ENCODE measurements at regions not wholly inside any gene's neighbourhood (a gene's known extent, or its start where the extent isn't known, plus 50 kb on each side); places are given as distances from the start of the nearest gene placed in this dataset.

DNA sequence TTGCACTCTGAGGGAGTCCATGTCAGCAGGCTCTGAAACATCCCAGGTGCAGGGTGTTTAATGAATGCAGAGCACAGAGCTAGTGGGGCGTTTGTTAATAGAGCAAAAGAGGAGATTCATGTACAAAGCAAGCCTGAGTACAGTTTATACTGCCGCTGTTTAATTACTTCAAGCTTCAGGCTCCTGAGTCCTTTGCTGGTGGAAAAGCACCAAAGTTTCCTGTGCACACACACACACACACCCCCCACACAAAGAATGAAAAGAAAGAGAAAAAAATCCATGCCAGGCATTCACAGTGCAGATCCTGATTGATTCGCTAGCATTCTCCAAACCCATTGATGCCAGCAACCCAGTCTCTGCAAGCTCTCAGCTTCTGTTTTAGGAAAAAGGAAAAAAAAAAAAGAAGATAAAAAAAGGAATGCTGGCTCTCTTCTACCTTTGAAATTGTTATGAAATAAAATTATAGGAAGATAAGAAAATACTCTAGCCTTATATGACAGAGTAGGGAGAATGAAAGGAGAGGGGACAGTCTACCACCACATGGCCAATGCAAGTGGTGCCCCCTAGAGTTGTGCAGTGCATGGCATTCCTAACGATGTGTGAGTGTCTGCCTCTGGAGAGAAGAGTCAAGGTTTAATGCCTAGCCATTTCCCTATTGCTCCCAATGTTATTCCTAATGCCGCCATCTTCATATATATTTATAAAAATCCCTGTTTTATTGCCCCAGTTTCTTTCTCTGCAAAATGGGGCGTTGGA, 216.5 kb downstream of the TMEM114 start:
- no peak for DNase-seq

DNA sequence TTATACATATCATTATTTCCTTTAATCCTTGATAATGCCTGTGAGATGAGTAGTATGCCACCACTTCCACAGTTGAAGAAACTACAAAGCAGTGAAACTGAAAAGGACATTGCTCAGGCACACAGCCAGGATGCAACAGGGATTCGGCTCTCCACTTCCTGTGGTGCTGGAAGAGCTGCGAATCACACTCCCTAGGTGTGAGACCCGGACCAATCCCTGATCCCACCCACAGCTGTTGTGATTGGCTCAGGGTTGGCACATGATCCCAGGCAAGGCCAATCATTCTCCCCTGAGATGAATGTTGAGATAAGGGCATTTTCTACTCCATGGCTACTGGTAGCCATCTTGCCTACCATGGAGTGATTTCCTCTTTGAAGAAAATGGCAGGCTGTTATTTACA, 218.2 kb downstream of the TMEM114 start:
- DNase-seq = no peak

DNA sequence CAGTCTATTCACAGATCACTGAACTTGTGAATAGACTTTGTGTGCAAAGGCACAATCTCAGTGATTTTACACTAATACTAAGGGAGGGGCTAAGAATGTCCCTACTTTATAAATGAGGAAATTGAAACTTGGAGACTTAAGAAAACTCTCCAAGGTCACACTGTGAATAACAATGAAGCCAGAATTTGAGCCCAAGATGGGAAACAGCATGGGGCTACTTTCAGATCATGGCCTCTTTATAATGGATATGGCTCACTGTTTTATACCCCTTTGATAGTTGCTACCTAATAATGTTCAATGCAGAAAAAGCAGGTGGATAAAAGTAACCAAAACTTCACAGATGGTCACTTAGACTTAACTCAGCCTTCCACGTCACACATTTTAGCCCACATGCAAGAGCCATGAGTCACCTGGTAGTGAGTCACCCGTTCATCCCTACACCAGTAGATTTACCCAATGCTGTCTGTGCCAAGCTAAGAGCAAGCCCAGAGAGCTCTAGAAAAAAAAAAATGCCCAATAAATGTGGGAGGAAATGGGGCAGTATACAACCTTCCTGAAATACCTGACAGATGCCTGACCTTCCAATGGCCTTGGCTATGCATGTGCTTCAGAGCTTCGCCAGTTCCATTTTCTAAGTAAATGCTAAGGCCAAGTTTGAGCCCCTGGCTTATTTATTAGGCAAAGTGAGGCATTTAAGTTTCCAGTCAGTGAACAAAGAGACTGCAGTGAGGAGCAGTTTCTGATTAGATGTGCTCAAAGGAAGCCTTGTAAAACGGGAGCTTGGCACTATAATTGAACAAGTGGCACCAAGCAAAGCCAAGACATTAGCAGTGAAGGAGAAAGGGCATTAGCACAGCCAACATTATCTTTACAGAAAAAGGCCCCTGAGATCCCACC, 219.7 kb downstream of the TMEM114 start:
- DNase-seq = no peak

DNA sequence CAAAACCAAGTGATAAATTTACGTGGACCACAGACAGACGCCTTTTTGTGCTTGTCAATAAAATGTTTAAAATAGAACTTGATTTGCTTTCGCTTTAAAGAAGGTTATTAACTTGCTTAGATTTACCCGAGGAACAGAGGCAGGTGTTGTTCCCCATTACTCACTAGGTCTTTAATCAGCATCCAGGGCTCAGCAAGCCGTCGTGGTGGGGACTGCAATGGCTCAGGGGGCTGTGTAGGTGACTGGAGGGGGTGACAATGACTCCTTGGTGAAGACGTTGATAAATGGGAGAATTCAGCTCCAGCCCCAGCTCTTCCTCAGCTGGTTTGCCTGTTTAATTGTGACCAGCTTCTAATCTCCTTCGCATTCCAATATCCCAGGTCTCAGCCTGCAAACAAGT, 231.4 kb downstream of the TMEM114 start:
- DNase-seq = no peak

DNA sequence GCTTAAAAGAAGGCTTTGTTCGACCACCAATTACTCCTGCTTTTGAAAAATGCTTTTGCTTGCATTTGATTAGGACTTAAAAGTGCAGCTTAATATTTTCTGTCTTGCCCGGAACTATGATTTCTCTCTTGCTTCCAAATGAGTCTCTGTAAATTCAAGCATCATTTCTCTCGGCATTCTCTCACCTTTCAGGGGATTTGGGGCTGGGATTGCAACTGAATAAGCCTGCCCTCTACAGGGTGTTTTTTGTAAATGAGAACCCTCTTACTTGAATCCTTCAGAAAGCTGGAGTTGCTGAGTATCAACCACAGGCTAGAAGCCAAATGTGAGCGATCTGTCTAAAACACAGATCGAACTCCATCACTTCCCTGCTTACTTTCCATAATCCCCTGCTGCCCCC, 234.6 kb downstream of the TMEM114 start:
- DNase-seq = no peak

DNA sequence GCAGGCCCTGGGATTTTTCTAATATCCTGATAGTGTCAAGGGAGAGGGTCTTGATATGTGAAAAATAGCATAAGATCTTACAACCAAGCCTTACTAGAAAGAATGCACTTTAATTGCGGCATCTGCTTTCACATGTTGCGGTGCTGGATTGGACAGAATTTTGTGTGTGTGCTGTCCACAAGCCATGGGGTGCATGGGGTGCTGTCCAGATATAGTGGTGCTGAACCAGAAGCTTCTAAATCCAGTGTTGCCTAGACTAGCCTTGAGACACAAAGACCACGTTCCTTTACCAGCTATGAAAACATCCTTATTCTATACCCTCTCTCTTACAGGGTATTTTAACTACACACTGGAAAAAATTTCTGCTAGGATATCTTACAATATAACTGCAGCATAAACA, 244.0 kb downstream of the TMEM114 start:
- no peak for DNase-seq

DNA sequence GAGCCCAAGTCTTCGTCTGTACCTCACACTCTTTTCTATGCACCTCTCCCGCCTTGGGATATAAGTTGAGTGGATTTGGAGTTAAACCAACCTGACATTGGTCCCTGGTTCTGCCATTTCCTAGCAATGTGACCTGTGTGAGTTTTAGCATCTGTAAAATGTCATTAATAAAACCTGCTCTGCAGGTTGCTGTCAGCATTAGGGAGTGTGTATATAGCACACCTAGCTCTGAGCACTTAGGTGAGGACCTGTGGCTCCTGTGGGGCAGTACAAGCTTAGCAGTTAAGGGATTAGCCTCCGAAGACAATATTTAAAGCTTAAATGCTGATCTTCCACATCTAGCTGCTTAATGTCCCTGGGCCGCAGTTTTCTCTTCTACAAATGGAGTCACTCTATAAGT, 248.0 kb downstream of the TMEM114 start:
- DNase-seq = no peak

DNA sequence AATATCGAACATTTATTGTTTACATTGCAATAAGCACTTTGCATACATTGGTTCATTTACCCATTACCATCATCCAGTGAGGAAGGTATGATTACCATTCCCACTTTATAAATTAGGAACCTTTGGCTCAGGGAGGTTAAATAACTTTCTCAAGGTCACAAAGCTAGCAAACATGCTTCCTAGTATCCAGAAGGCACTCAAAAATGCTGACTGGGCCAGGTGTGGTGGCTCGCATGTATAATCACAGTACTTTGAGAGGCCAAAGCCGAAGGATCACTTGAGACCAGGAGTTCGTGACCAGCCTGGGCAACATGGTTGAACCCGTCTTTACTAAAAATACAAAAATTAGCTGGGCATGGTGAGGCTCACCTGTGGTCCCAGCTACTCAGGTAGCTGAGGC, 259.6 kb downstream of the TMEM114 start:
- DNase-seq = no peak

DNA sequence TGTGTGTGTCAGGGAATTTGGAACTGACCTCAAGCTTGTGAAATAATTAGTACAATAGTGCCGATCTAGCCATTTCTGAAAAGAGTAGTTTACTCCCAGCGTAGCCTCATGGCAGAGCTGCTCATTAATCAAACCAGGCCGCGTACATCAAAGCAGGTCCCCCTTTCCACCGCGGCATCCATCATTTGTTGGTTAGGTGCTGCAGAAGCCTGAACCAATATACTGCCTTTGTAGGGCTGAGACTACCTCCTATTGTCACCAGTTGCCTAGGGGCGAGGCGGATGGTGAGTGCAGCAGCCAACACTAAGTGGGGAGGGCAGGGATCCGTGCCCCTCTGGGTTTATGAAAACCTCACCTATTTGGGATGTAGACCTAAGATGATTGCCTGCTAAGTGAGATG, 264.1 kb downstream of the TMEM114 start:
- DNase-seq = no peak

DNA sequence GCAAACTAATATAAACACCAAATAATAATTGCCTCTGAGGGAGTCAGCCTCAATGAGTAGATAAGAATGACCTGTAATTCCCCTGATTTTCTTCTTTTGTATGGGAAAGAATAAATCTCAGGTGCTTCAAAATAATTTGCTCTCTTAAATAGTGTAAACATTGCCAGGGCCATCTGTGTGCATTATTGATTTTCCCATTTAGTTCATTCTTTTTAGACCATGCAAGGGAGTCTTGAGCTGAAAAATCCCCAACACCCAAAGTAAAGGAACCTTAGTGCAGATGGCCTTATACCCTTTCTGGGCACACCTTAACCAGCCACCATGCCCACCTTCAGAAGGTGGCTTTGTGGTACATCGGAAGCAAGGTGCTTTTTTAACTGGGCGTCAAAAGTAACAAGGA, 267.2 kb downstream of the TMEM114 start:
- no peak for DNase-seq

DNA sequence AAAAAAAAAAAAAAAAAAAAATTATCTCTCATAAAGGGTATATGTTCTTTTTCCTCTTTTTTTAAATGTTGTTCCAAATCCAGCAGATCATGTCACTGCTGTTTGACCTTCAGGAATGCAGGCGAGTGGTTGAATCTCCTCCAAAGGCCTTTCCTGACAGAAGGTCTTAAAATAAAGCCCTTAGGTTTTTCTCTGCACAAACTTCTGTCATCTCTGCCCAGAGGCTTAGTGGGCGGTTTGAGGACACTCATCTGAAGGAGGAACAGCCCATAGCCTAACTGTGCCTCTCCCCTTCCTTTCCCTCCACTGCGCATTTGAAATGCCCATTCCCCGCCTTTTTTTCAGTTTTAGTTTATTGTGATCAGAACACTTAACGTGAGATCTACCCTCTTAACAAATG, 270.2 kb downstream of the TMEM114 start:
- DNase-seq = no peak

DNA sequence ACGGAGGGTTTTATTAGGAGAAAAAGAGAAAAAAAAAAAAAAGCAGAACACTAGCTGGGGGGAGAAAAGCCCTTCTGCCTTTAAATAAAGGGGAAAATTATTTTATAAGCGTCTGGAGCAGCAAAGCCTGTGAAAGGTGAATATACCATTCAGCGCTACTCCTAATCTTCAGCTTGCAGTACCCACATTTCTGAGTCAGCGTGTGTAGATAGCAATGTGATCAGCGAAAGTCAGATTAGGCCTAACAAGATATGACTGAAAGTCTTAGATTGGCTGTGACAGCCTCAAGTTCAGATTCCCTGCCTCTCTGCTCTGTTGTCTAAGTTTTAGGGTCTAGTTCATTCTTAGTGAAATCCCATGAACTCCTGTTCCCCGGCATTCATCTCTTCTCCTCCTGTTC, 279.5 kb downstream of the TMEM114 start:
- DNase-seq = no peak

DNA sequence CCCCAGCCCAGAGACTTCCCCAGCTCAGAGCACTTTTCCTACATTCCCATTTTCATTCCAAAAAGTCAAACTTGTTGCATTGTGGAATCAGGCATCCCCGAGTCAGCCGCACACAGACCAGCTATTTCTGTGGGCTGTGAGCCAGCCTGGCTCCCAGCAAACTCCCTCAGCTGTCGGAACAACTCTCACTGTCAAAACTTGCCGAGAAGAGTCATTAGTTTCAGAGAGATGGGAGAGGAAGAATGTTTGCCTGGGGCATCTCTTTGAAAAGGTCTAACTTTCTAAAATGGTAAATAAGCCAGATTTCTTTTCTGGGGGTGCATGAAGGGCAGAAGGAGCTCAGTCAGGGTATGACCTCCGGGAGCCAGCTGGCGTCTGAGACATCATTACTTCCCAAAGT, 280.0 kb downstream of the TMEM114 start:
- no peak for DNase-seq

DNA sequence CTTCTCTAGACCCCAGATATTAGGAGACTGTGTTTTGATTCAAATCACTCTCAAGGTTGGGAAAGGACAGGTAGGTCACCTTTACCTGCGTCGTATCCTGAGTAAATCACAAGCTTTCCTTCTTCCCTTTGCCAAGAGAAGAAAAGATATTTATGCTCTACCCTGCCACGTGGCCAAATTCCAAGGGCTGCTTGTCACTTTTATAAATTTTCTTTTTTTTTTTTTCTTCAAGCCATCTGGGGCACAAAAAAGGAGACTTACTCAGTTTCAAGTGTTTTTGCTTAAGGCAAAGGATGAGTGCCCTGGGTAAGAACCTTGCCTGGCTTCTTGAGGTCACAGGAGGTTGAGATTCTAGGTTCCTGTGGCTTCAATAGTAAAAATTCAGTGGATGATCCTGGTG, 285.1 kb downstream of the TMEM114 start:
- DNase-seq = no peak

DNA sequence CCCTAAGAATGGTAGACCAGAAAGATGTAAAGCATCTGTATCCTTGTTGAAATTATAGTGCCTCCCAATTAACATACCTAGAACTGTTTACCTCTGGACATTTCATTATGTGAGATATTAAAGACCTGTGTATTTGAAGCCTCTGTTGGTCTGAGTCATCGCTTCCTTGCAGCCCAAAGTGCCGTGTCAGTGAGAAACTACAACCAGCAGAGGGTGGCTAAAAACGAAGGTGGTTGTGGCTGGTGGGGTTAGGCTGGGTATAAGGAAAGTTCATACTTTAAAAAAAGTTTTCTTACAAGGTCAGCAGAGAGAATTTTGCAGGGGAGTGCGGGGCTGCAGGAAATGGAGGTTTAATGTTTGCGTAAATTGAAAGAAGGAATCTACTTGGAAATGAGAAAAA, 290.7 kb downstream of the TMEM114 start:
- DNase-seq = no peak

DNA sequence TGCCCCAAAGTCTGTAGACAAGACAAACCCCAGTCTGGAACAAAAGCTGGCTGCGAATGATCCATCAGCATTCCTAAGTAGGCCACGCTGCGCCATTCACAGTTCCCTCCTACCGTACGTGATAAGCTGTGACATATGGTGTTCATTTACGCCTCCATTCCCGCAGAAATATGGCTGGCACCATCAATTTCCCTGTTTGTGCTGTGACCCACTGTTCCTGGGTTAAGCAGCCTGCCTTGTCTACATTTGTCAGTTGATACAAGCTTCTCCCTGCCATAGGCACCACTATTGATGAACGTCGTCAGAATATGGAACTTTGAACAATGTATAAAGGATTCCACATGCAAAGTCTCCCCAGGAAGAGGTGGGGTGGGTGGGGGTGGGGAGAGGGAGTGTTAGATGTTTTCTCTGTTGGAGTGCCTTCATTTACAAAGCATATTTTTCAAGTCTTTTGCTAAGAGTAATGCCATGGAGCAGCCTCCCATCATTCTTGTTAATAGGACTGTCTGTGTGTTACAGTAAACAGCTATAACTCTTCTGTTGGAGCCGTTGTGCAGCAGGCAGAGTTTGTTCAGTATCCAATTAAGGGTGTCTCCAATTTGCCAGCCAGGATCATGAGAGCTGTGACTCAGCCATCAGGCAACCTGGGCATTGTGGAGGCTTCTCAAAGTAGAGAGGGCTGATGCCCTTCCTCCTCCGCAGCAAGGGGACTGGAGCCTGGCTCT, 294.6 kb downstream of the TMEM114 start:
- DNase-seq = no peak

DNA sequence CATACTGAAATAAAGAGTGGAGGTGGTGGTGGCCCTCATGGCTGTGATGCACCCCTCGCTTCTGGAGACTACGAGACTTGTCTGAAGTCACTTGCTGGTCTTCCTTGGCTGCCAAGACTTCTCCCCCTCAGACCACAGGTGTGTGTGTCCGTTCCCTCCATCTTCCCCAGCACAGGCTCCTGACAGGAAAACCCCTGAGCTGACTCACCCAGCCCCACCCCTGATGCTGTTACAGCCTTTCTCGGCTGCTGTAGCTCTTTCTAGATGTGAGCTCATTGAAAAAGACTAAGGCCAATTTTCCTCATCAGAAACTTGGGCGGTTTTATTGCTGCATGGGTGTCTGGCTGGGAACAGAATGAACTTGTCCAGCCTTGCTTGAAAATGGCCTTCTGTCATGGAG, 296.9 kb downstream of the TMEM114 start:
- DNase-seq = no peak

DNA sequence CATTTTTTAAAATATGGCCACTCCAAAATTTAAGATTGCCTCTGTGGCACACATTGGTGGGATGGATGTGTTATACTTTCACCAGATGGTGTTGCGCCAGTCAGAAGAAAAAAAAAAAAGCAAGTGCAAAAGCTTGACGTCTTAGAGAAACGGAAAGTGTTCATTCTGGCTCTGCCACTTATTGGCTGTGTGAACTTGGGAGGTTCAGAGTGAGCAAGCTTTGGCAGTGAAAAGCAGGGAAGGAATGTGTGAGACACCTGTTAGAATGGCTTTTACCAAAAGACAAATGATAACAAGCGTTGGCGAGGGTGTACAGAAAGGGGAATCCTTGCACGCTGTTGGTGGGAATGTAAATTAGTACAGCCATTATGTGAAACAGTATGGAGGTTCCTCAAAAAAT, 298.0 kb downstream of the TMEM114 start:
- no peak for DNase-seq

DNA sequence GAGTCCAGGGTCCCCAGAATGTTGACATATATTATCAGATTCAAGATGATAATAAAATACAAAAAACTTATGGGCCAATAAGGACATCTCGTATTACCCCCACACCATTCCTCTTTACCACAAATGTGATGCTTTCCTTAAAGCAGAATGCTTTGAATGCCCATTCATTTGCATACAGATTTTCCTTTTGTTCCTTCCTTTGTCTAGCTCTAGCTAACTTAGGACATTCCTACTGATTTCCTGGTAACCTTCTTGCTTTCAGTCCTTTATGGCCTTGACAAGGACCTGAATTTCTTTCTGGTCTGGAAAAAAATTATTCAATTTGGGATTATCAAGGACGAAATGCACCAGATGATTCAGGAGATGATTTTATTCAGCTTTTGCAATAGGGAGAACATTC, 304.0 kb downstream of the TMEM114 start:
- no peak for DNase-seq

DNA sequence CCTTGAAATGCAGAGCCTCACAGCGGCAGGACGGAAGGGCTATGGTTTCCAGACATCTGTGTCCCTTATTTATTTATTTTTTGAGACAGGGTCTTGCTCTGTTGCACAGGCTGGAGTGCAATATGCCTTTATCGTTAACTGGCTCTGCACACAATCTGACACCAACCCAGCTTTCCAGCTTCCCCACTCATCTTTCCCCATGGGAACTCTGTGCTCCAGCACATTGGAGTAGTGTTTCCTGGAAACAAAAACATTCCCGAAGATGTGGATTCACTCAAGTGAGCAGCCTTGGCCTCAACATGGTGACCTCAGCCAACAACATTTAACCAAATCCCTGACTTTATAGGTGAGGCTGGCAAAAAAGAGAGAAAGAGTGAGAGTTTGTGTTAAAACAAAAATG, 307.1 kb downstream of the TMEM114 start:
- no peak for DNase-seq

DNA sequence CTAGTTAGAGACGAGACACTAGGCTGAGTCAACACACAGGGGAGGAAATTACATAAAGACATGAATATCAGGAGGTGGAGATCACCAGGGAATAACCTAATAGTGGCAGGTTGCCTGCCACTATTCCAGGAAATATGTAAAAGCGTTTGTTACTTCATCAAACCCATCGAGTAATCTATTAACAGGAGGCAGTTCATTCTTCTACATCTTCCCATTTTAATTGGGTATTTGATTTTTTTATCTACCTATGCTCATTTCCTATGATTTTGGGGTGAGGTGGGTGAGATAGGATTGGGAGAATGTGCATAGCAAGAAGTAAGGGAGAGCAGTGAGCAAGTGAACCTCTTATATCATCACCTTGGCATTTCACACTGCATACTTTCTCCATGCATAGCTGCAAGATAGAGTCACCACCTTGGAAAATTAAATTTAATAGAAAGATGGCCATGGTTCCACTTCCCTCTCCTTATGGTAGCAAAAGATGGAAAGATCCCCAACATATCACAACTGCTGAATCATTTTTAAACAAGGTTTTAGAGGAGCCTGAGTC, 312.2 kb downstream of the TMEM114 start:
- no peak for DNase-seq

DNA sequence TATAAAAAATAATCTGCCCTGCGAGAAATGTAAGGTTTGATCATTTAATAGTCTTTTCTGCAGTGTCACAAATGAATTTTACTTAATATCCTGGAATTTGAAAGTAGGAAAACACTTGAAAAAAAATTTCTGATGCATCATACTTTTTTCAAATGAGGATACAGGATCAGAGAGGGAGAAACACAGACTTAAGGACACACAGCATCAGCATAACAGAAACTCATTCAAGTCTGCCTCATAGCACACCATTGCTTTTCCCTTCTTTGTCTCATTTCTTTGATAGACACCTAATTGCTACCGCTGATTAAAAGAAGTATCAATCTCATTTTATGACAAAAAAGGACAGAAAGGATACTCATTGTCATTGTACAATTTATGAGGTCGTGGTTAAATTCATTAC, 319.0 kb downstream of the TMEM114 start:
- DNase-seq = no peak

DNA sequence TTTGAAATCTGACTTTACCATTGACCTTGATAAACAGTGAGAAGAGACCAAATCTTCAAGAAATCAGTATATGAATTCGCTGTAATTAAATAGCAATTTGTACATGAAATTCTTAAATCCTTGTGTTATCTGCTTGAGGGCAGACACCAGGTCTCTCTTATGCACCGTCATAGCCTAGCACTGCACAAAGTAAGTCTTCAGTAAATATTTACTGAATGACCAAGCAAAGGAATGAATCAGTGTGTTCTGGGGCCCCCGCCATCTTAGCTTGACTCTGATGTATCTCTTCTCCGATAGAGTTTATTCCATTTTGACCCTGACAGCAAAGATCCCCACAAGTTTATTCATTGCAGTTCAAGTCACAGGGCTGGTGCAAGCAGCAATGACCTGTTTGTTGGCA, 328.0 kb downstream of the TMEM114 start:
- no peak for DNase-seq

DNA sequence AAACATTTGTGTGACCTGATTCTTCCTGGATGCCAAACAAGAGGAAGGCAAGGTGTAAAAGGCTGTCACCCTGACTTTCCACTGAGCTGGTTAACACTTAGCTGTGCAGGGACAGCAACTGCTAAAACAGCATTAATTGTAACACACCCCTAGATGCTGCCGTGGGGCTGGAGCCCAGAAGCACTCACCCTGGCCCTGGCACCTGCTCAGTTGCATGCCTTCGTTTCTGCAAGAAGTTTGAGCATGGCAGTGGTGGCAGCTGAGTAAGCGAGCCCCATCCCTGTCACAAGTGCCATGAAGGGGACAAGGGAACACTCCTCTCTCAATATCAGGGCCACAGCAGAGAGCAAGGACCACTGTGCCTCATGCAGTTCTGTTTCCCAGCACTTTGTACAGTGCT, 330.2 kb downstream of the TMEM114 start:
- no peak for DNase-seq

Data from bone marrow (tissue), 2 donors.